ENCODE measurements at regions not wholly inside any gene's neighbourhood (a gene's known extent, or its start where the extent isn't known, plus 50 kb on each side); places are given as distances from the start of the nearest gene placed in this dataset.

DNA sequence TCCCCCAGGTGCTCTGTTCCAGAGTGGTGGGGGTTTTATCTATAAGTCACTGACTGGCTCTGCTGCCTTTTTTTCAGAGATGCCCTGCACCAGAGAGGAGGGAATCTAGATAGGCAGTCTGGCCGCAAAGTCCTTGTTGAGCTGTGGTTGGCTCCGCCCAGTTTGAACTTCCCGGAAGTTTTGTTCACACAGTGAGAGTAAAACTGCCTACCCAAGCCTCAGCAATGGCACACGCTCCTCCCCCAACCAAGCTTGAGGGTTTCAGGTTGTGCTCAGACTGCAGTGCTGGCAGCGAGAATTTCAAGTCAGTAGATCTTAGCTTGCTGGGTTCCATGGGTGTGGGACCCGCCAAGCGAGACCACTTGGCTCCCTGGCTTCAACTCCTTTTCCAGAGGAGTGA is 1428.6 kb downstream of the MAT2B start:
- WGBS (ENCODE audit: insufficient coverage, low coverage, low lambda C conversion rate, missing lambda C conversion rate): 56% methylated on average over 2 of the region's 7 CpGs

DNA sequence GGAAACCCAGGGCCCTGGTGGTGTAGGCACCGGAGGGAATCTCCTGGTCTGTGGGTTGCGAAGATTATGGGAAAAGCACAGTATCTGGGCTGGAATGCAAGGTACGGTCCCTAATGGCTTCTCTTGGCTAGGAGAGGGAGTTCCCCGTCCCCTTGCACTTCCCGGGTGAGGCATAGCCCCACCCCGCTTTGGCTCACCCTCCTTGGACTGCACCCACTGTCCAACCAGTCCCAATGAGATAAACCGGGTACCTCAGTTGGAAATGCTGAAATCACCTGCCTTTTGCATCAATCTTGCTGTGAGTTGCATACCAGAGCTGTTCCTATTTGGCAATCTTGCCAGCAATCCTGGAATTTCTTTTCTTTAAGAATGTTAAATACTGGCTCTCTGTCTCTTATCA is 1429.1 kb downstream of the MAT2B start:
- TF ChIP-seq, protein P1, sequence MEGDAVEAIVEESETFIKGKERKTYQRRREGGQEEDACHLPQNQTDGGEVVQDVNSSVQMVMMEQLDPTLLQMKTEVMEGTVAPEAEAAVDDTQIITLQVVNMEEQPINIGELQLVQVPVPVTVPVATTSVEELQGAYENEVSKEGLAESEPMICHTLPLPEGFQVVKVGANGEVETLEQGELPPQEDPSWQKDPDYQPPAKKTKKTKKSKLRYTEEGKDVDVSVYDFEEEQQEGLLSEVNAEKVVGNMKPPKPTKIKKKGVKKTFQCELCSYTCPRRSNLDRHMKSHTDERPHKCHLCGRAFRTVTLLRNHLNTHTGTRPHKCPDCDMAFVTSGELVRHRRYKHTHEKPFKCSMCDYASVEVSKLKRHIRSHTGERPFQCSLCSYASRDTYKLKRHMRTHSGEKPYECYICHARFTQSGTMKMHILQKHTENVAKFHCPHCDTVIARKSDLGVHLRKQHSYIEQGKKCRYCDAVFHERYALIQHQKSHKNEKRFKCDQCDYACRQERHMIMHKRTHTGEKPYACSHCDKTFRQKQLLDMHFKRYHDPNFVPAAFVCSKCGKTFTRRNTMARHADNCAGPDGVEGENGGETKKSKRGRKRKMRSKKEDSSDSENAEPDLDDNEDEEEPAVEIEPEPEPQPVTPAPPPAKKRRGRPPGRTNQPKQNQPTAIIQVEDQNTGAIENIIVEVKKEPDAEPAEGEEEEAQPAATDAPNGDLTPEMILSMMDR (IDR thresholded peaks at IDR 0.05): no peak
- TF ChIP-seq POLR2A (IDR thresholded peaks at IDR 0.05): no peak
- 63% methylated on average over 1 of the region's 7 CpGs for WGBS (ENCODE audit: insufficient coverage, low coverage, low lambda C conversion rate, missing lambda C conversion rate)
- intact Hi-C loops (cut with DNase I): no loop called here

More for the DNA sequence above, 1428.6 kb downstream of the MAT2B start:
- Histone ChIP-seq H3K36me3 (no peaks in the 10 kb centered on the region), H3K4me3 (no peak overlapping the region), H3K27me3 (no peaks in the 10 kb centered on the region), H3K4me1 (no peaks in the 10 kb centered on the region), H3K27ac (no peak overlapping the region), H3K9me3 (no peaks in the 10 kb centered on the region)
- no peak for ATAC-seq
- DNase-seq: no peak
- intact Hi-C loops (cut with DNase I): no loop called here
- no peak for TF ChIP-seq POLR2A (IDR thresholded peaks at IDR 0.05)
- TF ChIP-seq, protein P1 (IDR thresholded peaks at IDR 0.05): no peak

DNA sequence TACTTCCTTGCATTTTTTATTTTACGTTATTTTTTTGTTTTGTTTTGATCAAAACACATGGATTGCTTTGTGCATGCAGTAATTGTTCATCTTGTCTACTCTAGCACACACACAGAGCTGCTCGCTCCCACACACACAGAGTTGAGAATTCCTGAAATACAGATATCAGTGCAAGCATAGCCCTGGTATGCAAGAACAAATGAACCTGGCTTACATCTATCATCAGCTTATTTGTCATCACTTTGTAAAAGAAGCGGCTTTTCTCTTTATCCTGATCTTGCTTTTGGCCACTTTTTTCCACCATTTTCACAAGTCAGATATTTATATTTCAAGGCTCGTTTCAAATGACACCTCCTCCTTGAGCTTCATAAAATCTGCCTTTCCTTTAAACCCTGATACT is 1435.7 kb downstream of the MAT2B start:
- H3K4me1 ChIP-seq: no peaks in the 10 kb centered on the region
- TF ChIP-seq POLR2A (IDR thresholded peaks at IDR 0.05): no peak
- TF ChIP-seq, protein P1 (IDR thresholded peaks at IDR 0.05): no peak
- 34% methylated on average over 4 of the region's 4 CpGs for WGBS (ENCODE audit: insufficient coverage, low coverage, low lambda C conversion rate, missing lambda C conversion rate)
- H3K27ac ChIP-seq: no peak overlapping the region
- no peaks in the 10 kb centered on the region for H3K27me3 ChIP-seq
- no peak overlapping the region for H3K4me3 ChIP-seq
- ATAC-seq (no peak), DNase-seq (no peak)
- H3K9me3 ChIP-seq: no peaks in the 10 kb centered on the region
- intact Hi-C loops (cut with DNase I): no loop called here
- H3K36me3 ChIP-seq: no peaks in the 10 kb centered on the region

More for the DNA sequence above, 1429.1 kb downstream of the MAT2B start:
- H3K27me3 ChIP-seq: no peaks in the 10 kb centered on the region
- H3K36me3 ChIP-seq: no peaks in the 10 kb centered on the region
- DNase-seq (no peak), ATAC-seq (no peak)
- no peak overlapping the region for H3K27ac ChIP-seq
- no peaks in the 10 kb centered on the region for H3K4me1 ChIP-seq
- H3K9me3 ChIP-seq: no peaks in the 10 kb centered on the region
- H3K4me3 ChIP-seq: no peak overlapping the region

DNA sequence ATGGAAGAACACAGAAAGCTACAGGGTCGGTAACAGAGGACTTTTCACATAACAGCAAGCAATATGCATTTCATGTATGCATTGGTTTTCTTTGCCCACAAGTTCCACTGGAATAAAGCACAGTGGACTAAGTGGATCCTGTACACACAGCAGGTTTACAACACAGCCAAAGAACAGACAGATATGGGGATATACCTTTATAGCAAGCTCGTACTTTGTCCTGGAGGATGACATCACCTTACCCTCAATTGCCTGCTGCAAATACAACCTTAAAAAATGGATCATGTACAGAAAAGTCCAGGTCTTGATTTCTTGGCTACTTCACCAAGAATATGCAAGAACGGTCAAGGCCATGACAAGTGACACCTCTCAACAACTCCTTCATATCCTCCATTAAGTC is 1445.5 kb downstream of the MAT2B start:
- DNase-seq (no peak), ATAC-seq (no peak)
- Histone ChIP-seq H3K27me3 (no peaks in the 10 kb centered on the region), H3K4me1 (no peaks in the 10 kb centered on the region), H3K36me3 (no peaks in the 10 kb centered on the region), H3K4me3 (no peak overlapping the region), H3K27ac (no peak overlapping the region), H3K9me3 (no peaks in the 10 kb centered on the region)
- WGBS (ENCODE audit: insufficient coverage, low coverage, low lambda C conversion rate, missing lambda C conversion rate): 59% methylated on average over 3 of the region's 3 CpGs
- intact Hi-C loops (cut with DNase I): no loop called here
- TF ChIP-seq, protein P1 (IDR thresholded peaks at IDR 0.05): no peak
- TF ChIP-seq POLR2A (IDR thresholded peaks at IDR 0.05): no peak

DNA sequence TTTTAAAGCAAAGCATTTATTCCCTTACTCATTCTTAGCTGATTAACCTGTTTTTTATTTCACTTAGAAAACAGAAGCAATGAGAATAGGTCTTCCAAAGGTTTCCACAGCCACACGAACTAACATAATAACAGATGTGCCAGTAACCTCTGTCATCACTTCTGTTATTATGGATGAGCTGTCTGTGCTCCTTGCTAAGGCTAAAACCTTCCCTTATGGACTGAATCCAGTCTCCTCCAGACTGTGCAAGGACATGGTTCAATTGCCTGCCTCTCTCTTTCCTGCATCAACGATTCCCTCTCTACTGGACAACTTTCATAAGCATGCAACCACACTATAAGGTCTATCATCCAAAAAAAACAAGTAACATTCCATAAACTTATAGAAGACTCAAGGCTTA is 1446.2 kb downstream of the MAT2B start:
- no peak overlapping the region for H3K27ac ChIP-seq
- no peaks in the 10 kb centered on the region for H3K27me3 ChIP-seq
- no peaks in the 10 kb centered on the region for H3K36me3 ChIP-seq
- intact Hi-C loops (cut with DNase I): no loop called here
- WGBS (ENCODE audit: insufficient coverage, low coverage, low lambda C conversion rate, missing lambda C conversion rate): 46% methylated on average over 2 of the region's 2 CpGs
- no peak for ATAC-seq
- no peak overlapping the region for H3K4me3 ChIP-seq
- TF ChIP-seq POLR2A (IDR thresholded peaks at IDR 0.05): no peak
- TF ChIP-seq, protein P1 (IDR thresholded peaks at IDR 0.05): no peak
- no peak for DNase-seq
- no peaks in the 10 kb centered on the region for H3K9me3 ChIP-seq
- no peaks in the 10 kb centered on the region for H3K4me1 ChIP-seq
